ENCODE measurements at regions not wholly inside any gene's neighbourhood (a gene's known extent, or its start where the extent isn't known, plus 50 kb on each side); places are given as distances from the start of the nearest gene placed in this dataset.

- no peaks in the 10 kb centered on the region for H3K4me1 ChIP-seq
- no peak for DNase-seq
- H3K9me3 ChIP-seq: no peaks in the 10 kb centered on the region
- WGBS, 2 donors (ENCODE audit: low coverage in 1 of 2): 81% methylated on average over 3 of the region's 3 CpGs; no CpG with 5 or more reads in 1 of the 2 donors
- no peak overlapping the region for H3K27ac ChIP-seq
- in situ Hi-C loops (cut with MboI; ENCODE audit: low pct_ligation_motif_present in 1 of 4, low pct_unique_long_range_greater_than_20kb in 1 of 4, low sequenced_read_pairs in 3 of 4): no loop called here
- H3K4me3 ChIP-seq: no peak overlapping the region
- H3K27me3 ChIP-seq: no peaks in the 10 kb centered on the region
- no peaks in the 10 kb centered on the region for H3K36me3 ChIP-seq
- intact Hi-C loops (cut with DNase I; ENCODE audit: low total_unique reads): no loop called here
- TF ChIP-seq POLR2A (IDR thresholded peaks at IDR 0.05) (no peak), POLR2AphosphoS5 (IDR thresholded peaks at IDR 0.05) (no peak), CTCF (IDR thresholded peaks at IDR 0.05) (no peak), EP300 (IDR thresholded peaks at IDR 0.05; ENCODE audit: low read depth) (no peak)
Observed at GRCh38 chr1:118618618-118619340, 369.4 kb downstream of the TBX15 start.

GRCh38 chr1:118617916-118618315 lies 370.2 kb downstream of the TBX15 start:
- Histone ChIP-seq H3K4me1 (no peaks in the 10 kb centered on the region), H3K9me3 (no peaks in the 10 kb centered on the region), H3K27me3 (no peaks in the 10 kb centered on the region), H3K27ac (no peak overlapping the region), H3K4me3 (no peak overlapping the region), H3K36me3 (no peaks in the 10 kb centered on the region)
- intact Hi-C loops (cut with DNase I; ENCODE audit: low total_unique reads) (no loop called here), in situ Hi-C loops (cut with MboI; ENCODE audit: low pct_ligation_motif_present in 1 of 4, low pct_unique_long_range_greater_than_20kb in 1 of 4, low sequenced_read_pairs in 3 of 4) (no loop called here)
- 0% methylated on average over 1 of the region's 1 CpG; no CpG with 5 or more reads in 1 of the 2 donors for WGBS, 2 donors (ENCODE audit: low coverage in 1 of 2)
- DNase-seq: no peak
- TF ChIP-seq POLR2A (IDR thresholded peaks at IDR 0.05) (no peak), EP300 (IDR thresholded peaks at IDR 0.05; ENCODE audit: low read depth) (no peak), POLR2AphosphoS5 (IDR thresholded peaks at IDR 0.05) (no peak), CTCF (IDR thresholded peaks at IDR 0.05) (no peak)

GRCh38 chr1:118615066-118615465 lies 373.1 kb downstream of the TBX15 start:
- in situ Hi-C loops (cut with MboI; ENCODE audit: low pct_ligation_motif_present in 1 of 4, low pct_unique_long_range_greater_than_20kb in 1 of 4, low sequenced_read_pairs in 3 of 4) (no loop called here), intact Hi-C loops (cut with DNase I; ENCODE audit: low total_unique reads) (no loop called here)
- 60 to 74% methylated on average over 2 of the region's 2 CpGs for WGBS, 2 donors (ENCODE audit: low coverage in 1 of 2)

More at GRCh38 chr1:118615066-118615465, 373.1 kb downstream of the TBX15 start:
- Histone ChIP-seq H3K9me3 (peaks cover 0 to 2% of the 10 kb centered on the region in 2 donors), H3K27me3 (no peaks in the 10 kb centered on the region), H3K27ac (no peak overlapping the region), H3K4me3 (no peak overlapping the region), H3K4me1 (no peaks in the 10 kb centered on the region), H3K36me3 (no peaks in the 10 kb centered on the region)
- no peak for DNase-seq
- no peak for TF ChIP-seq POLR2A (IDR thresholded peaks at IDR 0.05)
- TF ChIP-seq POLR2AphosphoS5 (IDR thresholded peaks at IDR 0.05): no peak
- TF ChIP-seq CTCF (IDR thresholded peaks at IDR 0.05): no peak
- no peak for TF ChIP-seq EP300 (IDR thresholded peaks at IDR 0.05; ENCODE audit: low read depth)

Data from transverse colon (tissue), 4 donors.